HepG2 (cell line): ENCODE measurements at regions not wholly inside any gene's neighbourhood (a gene's known extent, or its start where the extent isn't known, plus 50 kb on each side); places are given as distances from the start of the nearest gene placed in this dataset.

Experiments
- ATAC-seq: fragments of 200-7000 bp; cut with Tn5 transposase; 3 replicates; pipeline ENCODE4 v1.9.1; 2020; ENCODE audit warnings: mild to moderate bottlenecking, moderate library complexity
- BruUV-seq: library from RNA; stranded (reverse); fragments of 400-500 nt; replicated peaks from 2 replicates; lab custom pipeline; 2021; lab: Mats Ljungman, UMichigan
- CTCF ChIA-PET: fragments of 300-600 bp; formaldehyde crosslinking; extraction: SDS; loops from one replicate; lab custom pipeline; 2021; ENCODE audit warnings: low total read pairs, inconsistent platforms, low intra/inter-chr PET ratio; lab: Yijun Ruan, JAX
- POLR2A ChIA-PET: fragments of 350-600 bp; sonication (Branson Sonifier 250); formaldehyde crosslinking; loops from one replicate; lab custom pipeline; 2020; ENCODE audit warnings: antibody characterized with exemption, inconsistent platforms; lab: Yijun Ruan, JAX
- DNase-seq: peaks from one replicate; pipeline ENCODE4 v3.0.0-alpha.2; 2015; ENCODE audit warnings: low spot score
- FAIRE-seq: peaks from 3 replicates; lab custom pipeline; 2011; peaks lifted over from hg19 to GRCh38; lab: Jason Lieb, UNC
- H2AFZ ChIP-seq: one replicate; pipeline ENCODE4 v1.6.1; 2011; ENCODE audit warnings: low read length, inconsistent platforms
- H3K27ac ChIP-seq: fragments of 300-600 bp; 3 replicates; pipeline ENCODE4 v1.8.0; 2011; ENCODE audit warnings: mixed run types, mild to moderate bottlenecking, mixed read lengths, low read length, inconsistent platforms; ENCODE audit not compliant: insufficient read depth; ENCODE audit errors: extremely low read length
- H3K27me3 ChIP-seq, 2 experiments: fragments of 200-600 bp in 1 of 2; 2 replicates in 1 of 2; 3 replicates in 1 of 2; pipeline versions ENCODE4 v1.6.0 to v1.8.0; 2011; ENCODE audit warnings: low read length in 2 of 2, mild to moderate bottlenecking in 2 of 2, moderate library complexity in 2 of 2, inconsistent platforms in 1 of 2; ENCODE audit not compliant: insufficient read depth in 2 of 2, control insufficient read depth in 1 of 2
- H3K36me3 ChIP-seq, 2 experiments: fragments of 200-600 bp in 1 of 2; replicated peaks in 1 of 2; 2 replicates in 1 of 2; 3 replicates in 1 of 2; pipeline versions ENCODE4 v1.5.1 to v1.8.0; 2011; ENCODE audit warnings: low read length in 2 of 2, inconsistent platforms in 1 of 2; ENCODE audit not compliant: insufficient read depth in 2 of 2, control insufficient read depth in 1 of 2
- H3K4me1 ChIP-seq: 2 replicates; pipeline ENCODE4 v1.5.1; 2012; ENCODE audit warnings: low read length, inconsistent platforms; ENCODE audit not compliant: insufficient read depth
- H3K4me2 ChIP-seq: 2 replicates; pipeline ENCODE4 v1.6.0; 2011; ENCODE audit warnings: low read depth, low read length, inconsistent platforms
- H3K4me3 ChIP-seq, 3 experiments: fragments of 200-600 bp in 1 of 3; sonication (generic), shearing (Covaris generic) in 1 of 3; replicated peaks in 1 of 3; 2 replicates each; pipeline ENCODE4 v1.5.1; 2011 to 2016; ENCODE audit warnings: low read length in 3 of 3, inconsistent platforms in 2 of 3, low read depth in 2 of 3, mild to moderate bottlenecking in 2 of 3, control low read depth in 1 of 3, mixed read lengths in 1 of 3; ENCODE audit not compliant: insufficient read depth in 1 of 3
- H3K79me2 ChIP-seq: one replicate; pipeline ENCODE4 v1.6.1; 2011; ENCODE audit warnings: low read length, inconsistent platforms; ENCODE audit not compliant: insufficient read depth
- H3K9ac ChIP-seq: 2 replicates; pipeline ENCODE4 v1.6.0; 2011; ENCODE audit warnings: mild to moderate bottlenecking, low read depth, low read length, inconsistent platforms; ENCODE audit not compliant: insufficient read depth
- H3K9me3 ChIP-seq: 2 replicates; pipeline ENCODE4 v1.5.1; 2012; ENCODE audit warnings: mild to moderate bottlenecking, low read length
- H4K20me1 ChIP-seq: 2 replicates; pipeline ENCODE4 v1.6.0; 2011; ENCODE audit warnings: inconsistent platforms, mild to moderate bottlenecking, low read length, moderate library complexity; ENCODE audit not compliant: insufficient read depth
- GPN1 ChIP-seq: sonication (generic); formaldehyde crosslinking; IDR thresholded peaks from 2 replicates; pipeline ENCODE4 v1.5.1; 2020; ENCODE audit warnings: missing genetic modification reagents, borderline replicate concordance
- HNRNPUL1 ChIP-seq: fragments of 200-400 bp; formaldehyde crosslinking; IDR thresholded peaks from 2 replicates; pipeline ENCODE4 v1.6.1; 2017; ENCODE audit warnings: low read depth, mild to moderate bottlenecking, low read length, moderate library complexity
- MAFF ChIP-seq: IDR thresholded peaks from 2 replicates; pipeline ENCODE4 v1.6.1; 2011; ENCODE audit warnings: low read depth, low read length, improper control_type of control experiment
- MAFK ChIP-seq, 2 experiments: IDR thresholded peaks in 1 of 2; conservative IDR thresholded peaks in 1 of 2; 2 replicates each; pipeline ENCODE4 v1.6.1; 2011; ENCODE audit warnings: improper control_type of control experiment in 2 of 2, low read length in 2 of 2
- PAXIP1 ChIP-seq: sonication (generic); formaldehyde crosslinking; conservative IDR thresholded peaks from 2 replicates; pipeline ENCODE4 v1.4.0; 2020; ENCODE audit warnings: mild to moderate bottlenecking, missing genetic modification reagents, moderate library complexity
- PPARG ChIP-seq: conservative IDR thresholded peaks from 2 replicates; pipeline ENCODE4 v1.6.1; 2016; ENCODE audit warnings: missing biosample characterization, missing genetic modification reagents
- ZSCAN30 ChIP-seq: sonication (generic); formaldehyde crosslinking; IDR thresholded peaks from 2 replicates; pipeline ENCODE4 v1.5.0; 2020; ENCODE audit warnings: mild to moderate bottlenecking, missing genetic modification reagents
- WGBS: methylation state at CpG from one replicate; pipeline ENCODE4 v1.1.6; 2017; ENCODE audit warnings: low lambda C conversion rate; 5-methylcytosine and 5-hydroxymethylcytosine counted together
- in situ Hi-C: cut with HindIII; loops from 2 replicates; pipeline ENCODE4 v1.10.0; 2017; ENCODE audit warnings: low pct_unique_long_range_greater_than_20kb; ENCODE audit not compliant: extremely low pct_ligation_motif_present
- intact Hi-C: fragments of 100-400 bp; cut with micrococcal nuclease; formaldehyde crosslinking; loops from one replicate; pipeline ENCODE4 v1.10.0; 2022; ENCODE audit not compliant: unreplicated experiment

- BruUV-seq: no TSS peak
- FAIRE-seq (no peak), DNase-seq (no peak), ATAC-seq (no peak)
- POLR2A ChIA-PET: no interaction called here
- Histone ChIP-seq H3K9ac (no peak overlapping the region), H3K27ac (no peak overlapping the region), H3K79me2 (no peaks in the 10 kb centered on the region), H3K4me3 (no peak overlapping the region), H3K36me3 (no peaks in the 10 kb centered on the region), H3K9me3 (no peaks in the 10 kb centered on the region), H3K4me2 (no peak overlapping the region), H3K4me1 (no peaks in the 10 kb centered on the region)
- in situ Hi-C loops: no loop called here
- CTCF ChIA-PET: no interaction called here
- 0% methylated on average over 2 of the region's 2 CpGs for WGBS
- no peak for TF ChIP-seq HNRNPUL1
- peak; percentile 96 for TF ChIP-seq MAFF
- TF ChIP-seq PAXIP1 (CRISPR knock-in tag): no peak
- no peak for TF ChIP-seq PPARG (CRISPR knock-in tag)
- TF ChIP-seq ZSCAN30 (CRISPR knock-in tag): no peak
- TF ChIP-seq MAFK (conservative IDR thresholded peaks at IDR 0.05 in 1 of 2, IDR thresholded peaks at IDR 0.05 in 1 of 2; ENCODE audit: low read length in 2 of 2): peak; percentile 93 to 98
- no peak for TF ChIP-seq GPN1 (CRISPR knock-in tag)
- TF ChIP-seq, all 625 proteins: peak for 2
- Histone ChIP-seq H2AFZ (no peak overlapping the region), H3K27me3 (no peaks in the 10 kb centered on the region), H4K20me1 (no peaks in the 10 kb centered on the region)
- intact Hi-C loops: no loop called here
These were observed 860.4 kb downstream of the EPHA7 start for GRCh38 chr6:92559003-92559402.
